ENCODE measurements at regions not wholly inside any gene's neighbourhood (a gene's known extent, or its start where the extent isn't known, plus 50 kb on each side); places are given as distances from the start of the nearest gene placed in this dataset.

- DNase-seq (ENCODE audit: low read depth), result no peak
- TF ChIP-seq, protein P1, sequence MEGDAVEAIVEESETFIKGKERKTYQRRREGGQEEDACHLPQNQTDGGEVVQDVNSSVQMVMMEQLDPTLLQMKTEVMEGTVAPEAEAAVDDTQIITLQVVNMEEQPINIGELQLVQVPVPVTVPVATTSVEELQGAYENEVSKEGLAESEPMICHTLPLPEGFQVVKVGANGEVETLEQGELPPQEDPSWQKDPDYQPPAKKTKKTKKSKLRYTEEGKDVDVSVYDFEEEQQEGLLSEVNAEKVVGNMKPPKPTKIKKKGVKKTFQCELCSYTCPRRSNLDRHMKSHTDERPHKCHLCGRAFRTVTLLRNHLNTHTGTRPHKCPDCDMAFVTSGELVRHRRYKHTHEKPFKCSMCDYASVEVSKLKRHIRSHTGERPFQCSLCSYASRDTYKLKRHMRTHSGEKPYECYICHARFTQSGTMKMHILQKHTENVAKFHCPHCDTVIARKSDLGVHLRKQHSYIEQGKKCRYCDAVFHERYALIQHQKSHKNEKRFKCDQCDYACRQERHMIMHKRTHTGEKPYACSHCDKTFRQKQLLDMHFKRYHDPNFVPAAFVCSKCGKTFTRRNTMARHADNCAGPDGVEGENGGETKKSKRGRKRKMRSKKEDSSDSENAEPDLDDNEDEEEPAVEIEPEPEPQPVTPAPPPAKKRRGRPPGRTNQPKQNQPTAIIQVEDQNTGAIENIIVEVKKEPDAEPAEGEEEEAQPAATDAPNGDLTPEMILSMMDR (conservative IDR thresholded peaks at IDR 0.05; ENCODE audit: low read length), result no peak
- H3K4me3 ChIP-seq (ENCODE audit: low read length), result no peak overlapping the region
Observed at GRCh38 chr3:73808862-73809509, 184.2 kb upstream of the PDZRN3 start.

DNA sequence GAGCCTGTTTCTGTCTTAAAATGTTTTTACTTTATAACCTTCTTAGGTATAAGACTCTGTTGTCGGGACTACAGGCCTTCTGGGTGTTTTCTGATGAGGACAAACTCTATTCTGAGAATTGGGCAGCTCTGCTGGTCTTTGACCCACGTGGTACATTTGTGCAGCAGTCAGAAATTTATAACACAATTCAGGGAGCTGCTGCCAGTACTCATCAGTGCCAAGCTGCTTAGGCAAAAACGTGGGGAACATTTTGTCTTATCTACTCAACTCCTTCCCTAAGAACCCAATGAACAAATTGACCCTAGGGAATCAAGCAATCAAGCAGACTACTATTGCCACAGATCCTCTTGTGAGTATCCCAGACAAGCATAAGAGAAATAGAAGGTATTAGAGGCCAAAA, 180.7 kb upstream of the PDZRN3 start:
- H3K4me3 ChIP-seq (ENCODE audit: low read length), result no peak overlapping the region
- TF ChIP-seq, protein P1 (conservative IDR thresholded peaks at IDR 0.05; ENCODE audit: low read length), result no peak
- DNase-seq (ENCODE audit: low read depth), result no peak

DNA sequence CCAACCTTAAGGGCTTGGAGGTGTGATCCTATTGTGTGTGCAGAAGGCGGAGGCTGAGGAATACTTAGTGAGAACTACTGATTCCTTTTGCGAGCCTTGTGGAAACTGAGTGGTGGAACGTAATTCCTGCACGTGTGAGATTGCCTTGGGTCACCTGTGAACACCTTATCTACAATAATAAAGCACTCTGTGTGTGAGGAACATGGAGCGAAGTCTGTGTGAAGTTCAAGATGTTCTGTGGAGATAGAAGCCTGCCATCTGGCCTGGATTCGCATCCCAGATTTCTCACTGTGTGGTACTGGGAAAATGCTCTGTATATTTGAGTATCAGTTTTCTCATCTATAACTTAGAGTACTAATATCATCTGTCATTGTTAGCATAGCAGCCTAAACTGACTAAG, 179.5 kb upstream of the PDZRN3 start:
- H3K4me3 ChIP-seq (ENCODE audit: low read length), result no peak overlapping the region
- TF ChIP-seq, protein P1 (conservative IDR thresholded peaks at IDR 0.05; ENCODE audit: low read length), result no peak
- DNase-seq (ENCODE audit: low read depth), result no peak

GRCh38 chr3:73801444-73801843, 176.7 kb upstream of the PDZRN3 start:
- no peak overlapping the region for H3K4me3 ChIP-seq (ENCODE audit: low read length)
- TF ChIP-seq, protein P1 (conservative IDR thresholded peaks at IDR 0.05; ENCODE audit: low read length), result no peak
- DNase-seq (ENCODE audit: low read depth), result no peak

GRCh38 chr3:73797311-73797710, 172.6 kb upstream of the PDZRN3 start:
- TF ChIP-seq, protein P1 (conservative IDR thresholded peaks at IDR 0.05; ENCODE audit: low read length), result no peak
- DNase-seq (ENCODE audit: low read depth), result no peak
- H3K4me3 ChIP-seq (ENCODE audit: low read length), result no peak overlapping the region

- H3K4me3 ChIP-seq (ENCODE audit: low read length), result no peak overlapping the region
- TF ChIP-seq, protein P1 (conservative IDR thresholded peaks at IDR 0.05; ENCODE audit: low read length), result no peak
- no peak for DNase-seq (ENCODE audit: low read depth)
Observed at GRCh38 chr3:73796382-73796781, 171.6 kb upstream of the PDZRN3 start.

GRCh38 chr3:73791356-73791755, 166.6 kb upstream of the PDZRN3 start:
- DNase-seq (ENCODE audit: low read depth), result peak; percentile 78
- TF ChIP-seq, protein P1 (conservative IDR thresholded peaks at IDR 0.05; ENCODE audit: low read length), result no peak
- no peak overlapping the region for H3K4me3 ChIP-seq (ENCODE audit: low read length)
